Esophagus muscularis mucosa (tissue), 4 donors: ENCODE measurements at regions not wholly inside any gene's neighbourhood (a gene's known extent, or its start where the extent isn't known, plus 50 kb on each side); places are given as distances from the start of the nearest gene placed in this dataset.

Experiments
- CTCF ChIP-seq, 3 experiments: fragments of 200-600 bp in 2 of 3; fragments of 450-650 bp in 1 of 3; sonication (generic) in 2 of 3; IDR thresholded peaks; one replicate each; pipeline ENCODE4 v1.5.1; 2017 to 2019; ENCODE audit warnings: antibody characterized with exemption in 3 of 3, mild to moderate bottlenecking in 2 of 3, moderate library complexity in 1 of 3
- EP300 ChIP-seq: sonication (generic); formaldehyde crosslinking; IDR thresholded peaks from one replicate; pipeline ENCODE4 v1.6.1; 2017; ENCODE audit warnings: antibody characterized with exemption
- POLR2A ChIP-seq: fragments of 450-650 bp; IDR thresholded peaks from one replicate; pipeline ENCODE4 v1.6.1; 2017; ENCODE audit warnings: antibody characterized with exemption, moderate library complexity, mild to moderate bottlenecking, low read depth
- POLR2AphosphoS5 ChIP-seq, 2 donors: sonication (generic); formaldehyde crosslinking; IDR thresholded peaks; one replicate each; pipeline ENCODE4 v1.6.1; 2017; ENCODE audit warnings: antibody characterized with exemption in 2 of 2

GRCh38 chr14:100639280-100639679 is 52.1 kb upstream of the BEGAIN start:
- TF ChIP-seq POLR2A (no peak), CTCF (IDR thresholded peaks at IDR 0.05) (no peak), EP300 (no peak), POLR2AphosphoS5 (IDR thresholded peaks at IDR 0.05) (no peak)
